H1 (cell line): ENCODE measurements at regions not wholly inside any gene's neighbourhood (a gene's known extent, or its start where the extent isn't known, plus 50 kb on each side); places are given as distances from the start of the nearest gene placed in this dataset.

Experiments used
- CEBPB ChIP-seq: IDR thresholded peaks from 2 replicates; pipeline ENCODE4 v1.6.1; 2012; ENCODE audit warnings: low read depth, low read length
- CTBP2 ChIP-seq: IDR thresholded peaks from 2 replicates; pipeline ENCODE4 v1.7.0; 2011; ENCODE audit warnings: borderline replicate concordance, mild to moderate bottlenecking, moderate library complexity, mixed read lengths, low read length; ENCODE audit not compliant: insufficient read depth, insufficient read length
- GTF2F1 ChIP-seq: IDR thresholded peaks from 2 replicates; pipeline ENCODE4 v1.6.1; 2012; ENCODE audit warnings: low read depth, low read length, improper control_type of control experiment, borderline replicate concordance
- POU5F1 ChIP-seq: IDR thresholded peaks from 2 replicates; pipeline ENCODE4 v1.6.1; 2011; ENCODE audit warnings: low read depth, mild to moderate bottlenecking, low read length, moderate library complexity
- RXRA ChIP-seq: IDR thresholded peaks from 2 replicates; pipeline ENCODE4 v1.6.1; 2011; ENCODE audit warnings: low read depth, mild to moderate bottlenecking, low read length, moderate library complexity; ENCODE audit not compliant: insufficient read depth
- SRF ChIP-seq: IDR thresholded peaks from 2 replicates; pipeline ENCODE4 v1.6.1; 2011; ENCODE audit warnings: mild to moderate bottlenecking, low read depth, low read length, moderate library complexity
- TAF1 ChIP-seq: IDR thresholded peaks from 2 replicates; pipeline ENCODE4 v1.6.1; 2011; ENCODE audit warnings: mild to moderate bottlenecking, low read depth, low read length
- TF ChIP-seq, protein P1 (sequence below): IDR thresholded peaks from 2 replicates; pipeline ENCODE4 v1.6.1; 2012; ENCODE audit warnings: inconsistent platforms

GRCh38 chr21:35171385-35171784 lies 122.3 kb upstream of the RUNX1 start (continued):
- TF ChIP-seq CTBP2, result no peak
- TF ChIP-seq SRF, result no peak
- TF ChIP-seq GTF2F1, result no peak
- no peak for TF ChIP-seq CEBPB
- TF ChIP-seq, protein P1, sequence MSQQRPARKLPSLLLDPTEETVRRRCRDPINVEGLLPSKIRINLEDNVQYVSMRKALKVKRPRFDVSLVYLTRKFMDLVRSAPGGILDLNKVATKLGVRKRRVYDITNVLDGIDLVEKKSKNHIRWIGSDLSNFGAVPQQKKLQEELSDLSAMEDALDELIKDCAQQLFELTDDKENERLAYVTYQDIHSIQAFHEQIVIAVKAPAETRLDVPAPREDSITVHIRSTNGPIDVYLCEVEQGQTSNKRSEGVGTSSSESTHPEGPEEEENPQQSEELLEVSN, result no peak
- no peak for TF ChIP-seq RXRA
- no peak for TF ChIP-seq TAF1
- no peak for TF ChIP-seq POU5F1
